ENCODE measurements at regions not wholly inside any gene's neighbourhood (a gene's known extent, or its start where the extent isn't known, plus 50 kb on each side); places are given as distances from the start of the nearest gene placed in this dataset.

DNA sequence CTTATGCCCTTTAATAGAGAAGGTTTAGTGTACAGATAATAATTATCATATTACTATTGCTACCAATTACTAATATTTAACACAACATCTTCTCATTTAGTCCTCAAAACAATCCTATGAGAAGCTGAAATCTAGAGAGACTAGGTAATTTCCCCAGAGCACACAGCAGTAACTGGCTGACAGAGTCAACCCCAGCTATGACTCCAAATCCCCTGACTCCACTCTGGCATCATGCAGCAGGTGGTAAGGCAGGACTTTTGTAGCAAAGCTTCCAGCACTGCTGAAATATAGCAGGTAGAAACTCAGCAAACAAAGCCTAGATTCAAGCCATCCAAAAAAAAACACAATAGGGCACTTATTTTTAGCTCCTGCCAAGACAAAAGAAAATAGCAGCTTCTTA lies 79.3 kb upstream of the RGS2 start:
- Mint-ChIP-seq H3K9me3 (peaks cover 4% of the 10 kb centered on the region), H3K27ac (no peak overlapping the region), H3K4me1 (no peaks in the 10 kb centered on the region), H3K27me3 (ENCODE audit: insufficient read depth) (no peaks in the 10 kb centered on the region), H3K4me3 (no peak overlapping the region), H3K36me3 (ENCODE audit: low read depth) (no peaks in the 10 kb centered on the region)
- no peak overlapping the region for H3K27ac ChIP-seq (ENCODE audit: low read depth, low read length)
- no peak overlapping the region for H3K4me3 ChIP-seq (ENCODE audit: low read length)
- H3K36me3 ChIP-seq (ENCODE audit: control insufficient read depth, insufficient read depth, low read length) = no peaks in the 10 kb centered on the region
- TF ChIP-seq, protein P1, sequence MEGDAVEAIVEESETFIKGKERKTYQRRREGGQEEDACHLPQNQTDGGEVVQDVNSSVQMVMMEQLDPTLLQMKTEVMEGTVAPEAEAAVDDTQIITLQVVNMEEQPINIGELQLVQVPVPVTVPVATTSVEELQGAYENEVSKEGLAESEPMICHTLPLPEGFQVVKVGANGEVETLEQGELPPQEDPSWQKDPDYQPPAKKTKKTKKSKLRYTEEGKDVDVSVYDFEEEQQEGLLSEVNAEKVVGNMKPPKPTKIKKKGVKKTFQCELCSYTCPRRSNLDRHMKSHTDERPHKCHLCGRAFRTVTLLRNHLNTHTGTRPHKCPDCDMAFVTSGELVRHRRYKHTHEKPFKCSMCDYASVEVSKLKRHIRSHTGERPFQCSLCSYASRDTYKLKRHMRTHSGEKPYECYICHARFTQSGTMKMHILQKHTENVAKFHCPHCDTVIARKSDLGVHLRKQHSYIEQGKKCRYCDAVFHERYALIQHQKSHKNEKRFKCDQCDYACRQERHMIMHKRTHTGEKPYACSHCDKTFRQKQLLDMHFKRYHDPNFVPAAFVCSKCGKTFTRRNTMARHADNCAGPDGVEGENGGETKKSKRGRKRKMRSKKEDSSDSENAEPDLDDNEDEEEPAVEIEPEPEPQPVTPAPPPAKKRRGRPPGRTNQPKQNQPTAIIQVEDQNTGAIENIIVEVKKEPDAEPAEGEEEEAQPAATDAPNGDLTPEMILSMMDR (conservative IDR thresholded peaks at IDR 0.05) = no peak
- no peaks in the 10 kb centered on the region for H3K9me3 ChIP-seq (ENCODE audit: control insufficient read depth, low read length)
- no peak for DNase-seq
- no peaks in the 10 kb centered on the region for H3K4me1 ChIP-seq (ENCODE audit: control insufficient read depth, insufficient read depth, low read length)
- H3K9ac ChIP-seq (ENCODE audit: extremely low read depth, low read length, poor library complexity, severe bottlenecking) = no peak overlapping the region
- no peaks in the 10 kb centered on the region for H3K27me3 ChIP-seq (ENCODE audit: control insufficient read depth, insufficient read depth, low read length, poor library complexity, severe bottlenecking)

DNA sequence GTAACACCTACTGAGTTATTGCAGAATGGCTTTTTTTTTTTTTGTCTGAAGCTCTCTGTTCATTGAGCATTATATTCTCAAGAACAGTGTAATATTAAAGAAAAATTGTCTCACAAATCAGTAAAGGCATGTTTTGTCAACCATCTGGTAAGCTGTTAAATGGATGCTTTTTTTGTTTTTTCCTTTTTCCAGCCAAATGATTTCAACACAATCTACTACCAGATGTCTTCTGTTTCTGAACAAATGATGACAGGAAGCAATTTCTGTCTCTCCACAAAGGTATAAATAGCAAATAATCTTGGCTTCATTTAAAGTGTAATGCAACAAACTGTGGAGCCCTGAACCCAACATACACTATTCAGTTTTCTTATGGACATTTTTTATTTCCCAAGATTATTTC lies 78.6 kb upstream of the RGS2 start:
- Mint-ChIP-seq H3K4me3 (no peak overlapping the region), H3K27ac (no peak overlapping the region), H3K27me3 (ENCODE audit: insufficient read depth) (no peaks in the 10 kb centered on the region)

GRCh38 chr1:192732787-192733186 lies 76.1 kb upstream of the RGS2 start:
- no peak for DNase-seq
- no peaks in the 10 kb centered on the region for H3K27me3 ChIP-seq (ENCODE audit: control insufficient read depth, insufficient read depth, low read length, poor library complexity, severe bottlenecking)
- H3K9ac ChIP-seq (ENCODE audit: extremely low read depth, low read length, poor library complexity, severe bottlenecking) = no peak overlapping the region
- peaks cover 4% of the 10 kb centered on the region for H3K9me3 Mint-ChIP-seq
- TF ChIP-seq, protein P1 (conservative IDR thresholded peaks at IDR 0.05) = peak; percentile 60
- no peak overlapping the region for H3K27ac Mint-ChIP-seq
- H3K27me3 Mint-ChIP-seq (ENCODE audit: insufficient read depth) = no peaks in the 10 kb centered on the region
- H3K27ac ChIP-seq (ENCODE audit: low read depth, low read length) = no peak overlapping the region
- WGBS, 2 experiments (ENCODE audit: insufficient coverage in 1 of 2, insufficient read length in 1 of 2) = 98 to 100% methylated on average over 1 to 2 of the region's 2 CpGs
- no peak overlapping the region for H3K4me3 Mint-ChIP-seq
- H3K4me1 ChIP-seq (ENCODE audit: control insufficient read depth, insufficient read depth, low read length) = no peaks in the 10 kb centered on the region
- no peak overlapping the region for H3K4me3 ChIP-seq (ENCODE audit: low read length)
- no peaks in the 10 kb centered on the region for H3K36me3 ChIP-seq (ENCODE audit: control insufficient read depth, insufficient read depth, low read length)
- H3K4me1 Mint-ChIP-seq = peaks cover 3% of the 10 kb centered on the region
- no peaks in the 10 kb centered on the region for H3K36me3 Mint-ChIP-seq (ENCODE audit: low read depth)
- no peaks in the 10 kb centered on the region for H3K9me3 ChIP-seq (ENCODE audit: control insufficient read depth, low read length)

More for the DNA sequence above, 78.6 kb upstream of the RGS2 start:
- H3K9me3 Mint-ChIP-seq = peaks cover 4% of the 10 kb centered on the region
- TF ChIP-seq, protein P1 (conservative IDR thresholded peaks at IDR 0.05) = no peak
- H3K4me1 ChIP-seq (ENCODE audit: control insufficient read depth, insufficient read depth, low read length) = no peaks in the 10 kb centered on the region
- no peaks in the 10 kb centered on the region for H3K36me3 Mint-ChIP-seq (ENCODE audit: low read depth)
- no peak overlapping the region for H3K27ac ChIP-seq (ENCODE audit: low read depth, low read length)
- H3K4me3 ChIP-seq (ENCODE audit: low read length) = no peak overlapping the region
- H3K4me1 Mint-ChIP-seq = no peaks in the 10 kb centered on the region
- no peak for DNase-seq
- H3K9me3 ChIP-seq (ENCODE audit: control insufficient read depth, low read length) = no peaks in the 10 kb centered on the region
- no peak overlapping the region for H3K9ac ChIP-seq (ENCODE audit: extremely low read depth, low read length, poor library complexity, severe bottlenecking)
- H3K27me3 ChIP-seq (ENCODE audit: control insufficient read depth, insufficient read depth, low read length, poor library complexity, severe bottlenecking) = no peaks in the 10 kb centered on the region
- H3K36me3 ChIP-seq (ENCODE audit: control insufficient read depth, insufficient read depth, low read length) = no peaks in the 10 kb centered on the region
